OCI-LY7 (cell line): ENCODE measurements at regions not wholly inside any gene's neighbourhood (a gene's known extent, or its start where the extent isn't known, plus 50 kb on each side); places are given as distances from the start of the nearest gene placed in this dataset.

Experiments used
- BruUV-seq: library from RNA; stranded (reverse); fragments of 400-500 nt; replicated peaks from 2 replicates; lab custom pipeline; 2021; lab: Mats Ljungman, UMichigan
- CTCF ChIA-PET: fragments of 300-600 bp; sonication (Branson Sonifier 250); formaldehyde crosslinking; loops from one replicate; lab custom pipeline; 2022; ENCODE audit warnings: antibody characterized with exemption; ENCODE audit not compliant: unreplicated experiment; lab: Charles Lee
- POLR2A ChIA-PET: fragments of 300-600 bp; sonication (Branson Sonifier 250); formaldehyde crosslinking; loops from one replicate; lab custom pipeline; 2022; ENCODE audit warnings: antibody characterized with exemption; lab: Charles Lee
- DNase-seq: peaks from one replicate; pipeline ENCODE4 v3.0.0-alpha.2; 2015; ENCODE audit warnings: low spot score
- H2AFZ ChIP-seq: fragments of 200-600 bp; sonication (generic), shearing (Covaris generic); 2 replicates; pipeline ENCODE4 v1.6.1; 2014; ENCODE audit warnings: mild to moderate bottlenecking, antibody characterized with exemption, low read length, moderate library complexity
- H3K27ac ChIP-seq: fragments of 200-600 bp; sonication (generic); 2 replicates; pipeline ENCODE4 v1.5.1; 2014; ENCODE audit warnings: mixed run types, low read depth, mild to moderate bottlenecking, moderate library complexity, low read length, inconsistent platforms; ENCODE audit not compliant: poor library complexity, severe bottlenecking
- H3K36me3 ChIP-seq: fragments of 200-600 bp; sonication (generic); 2 replicates; pipeline ENCODE4 v1.6.1; 2014; ENCODE audit warnings: mild to moderate bottlenecking, antibody characterized with exemption, low read length, moderate library complexity, mixed read lengths; ENCODE audit not compliant: insufficient read depth
- H3K4me1 ChIP-seq: fragments of 200-600 bp; sonication (generic); 2 replicates; pipeline ENCODE4 v1.5.1; 2014; ENCODE audit warnings: mild to moderate bottlenecking, low read length; ENCODE audit not compliant: insufficient read depth, poor library complexity, severe bottlenecking
- H3K4me2 ChIP-seq: fragments of 200-600 bp; sonication (generic); 2 replicates; pipeline ENCODE4 v1.6.1; 2014; ENCODE audit warnings: mild to moderate bottlenecking, low read length
- H3K4me3 ChIP-seq: fragments of 200-600 bp; sonication (generic); 2 replicates; pipeline ENCODE4 v1.5.1; 2014; ENCODE audit warnings: mild to moderate bottlenecking, low read depth, low read length; ENCODE audit not compliant: poor library complexity, severe bottlenecking
- H3K79me2 ChIP-seq: fragments of 200-600 bp; sonication (generic); 2 replicates; pipeline ENCODE4 v1.6.1; 2016; ENCODE audit warnings: low read depth, mild to moderate bottlenecking, low read length, moderate library complexity, mixed read lengths; ENCODE audit not compliant: insufficient read depth
- H3K9me2 ChIP-seq: fragments of 200-600 bp; sonication (generic); 2 replicates; pipeline ENCODE4 v1.6.1; 2016; ENCODE audit warnings: mild to moderate bottlenecking, low read length, mixed read lengths; ENCODE audit not compliant: insufficient read depth
- H3K9me3 ChIP-seq: fragments of 200-600 bp; sonication (generic); 2 replicates; pipeline ENCODE4 v1.6.1; 2014; ENCODE audit warnings: mild to moderate bottlenecking, mixed run types, low read length, mixed read lengths
- H4K20me1 ChIP-seq: fragments of 200-600 bp; sonication (generic); 2 replicates; pipeline ENCODE4 v1.6.1; 2014; ENCODE audit warnings: mild to moderate bottlenecking, antibody characterized with exemption, low read length, moderate library complexity, mixed read lengths; ENCODE audit not compliant: insufficient read depth
- EZH2phosphoT487 ChIP-seq: fragments of 200-600 bp; sonication (generic); IDR thresholded peaks from 2 replicates; pipeline ENCODE4 v1.6.1; 2018; ENCODE audit warnings: low read depth, borderline replicate concordance, mild to moderate bottlenecking, mixed run types, antibody characterized with exemption, low read length, moderate library complexity, mixed read lengths
- intact Hi-C: fragments of 100-400 bp; cut with micrococcal nuclease; formaldehyde crosslinking; loops from one replicate; pipeline ENCODE4 v1.10.0; 2022; ENCODE audit not compliant: unreplicated experiment
- TF ChIP-seq, protein P1 (sequence below): fragments of 200-600 bp; sonication (generic); conservative IDR thresholded peaks from 2 replicates; pipeline ENCODE4 v1.5.1; 2014; ENCODE audit warnings: mild to moderate bottlenecking, antibody characterized with exemption, low read length, moderate library complexity, mixed read lengths

DNA sequence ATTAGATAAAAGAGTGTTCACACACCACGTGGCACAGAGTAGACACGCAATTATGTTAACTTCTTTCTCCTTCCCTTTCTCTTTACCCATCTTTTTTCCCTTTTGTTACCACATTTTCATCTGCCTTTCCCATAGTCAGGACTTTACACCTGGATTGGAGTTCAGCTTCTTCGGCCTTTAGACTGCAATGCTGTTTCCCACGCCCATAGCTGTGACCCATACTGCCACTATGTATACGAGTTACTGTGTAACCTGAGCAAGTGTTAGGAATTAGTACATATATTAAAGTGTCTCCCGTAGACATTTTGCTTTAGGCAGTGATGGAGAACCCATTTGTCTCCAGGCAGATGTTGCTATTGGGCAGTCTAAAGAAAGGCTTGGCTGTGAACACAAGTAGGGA, 143.6 kb upstream of the SLC28A3 start:
- BruUV-seq: no TSS peak
- Histone ChIP-seq H3K79me2 (no peaks in the 10 kb centered on the region), H3K9me3 (no peaks in the 10 kb centered on the region), H3K4me2 (no peak overlapping the region), H3K36me3 (no peaks in the 10 kb centered on the region), H3K4me3 (no peak overlapping the region), H2AFZ (no peak overlapping the region), H3K4me1 (no peaks in the 10 kb centered on the region), H3K27ac (no peak overlapping the region), H4K20me1 (no peaks in the 10 kb centered on the region), H3K9me2 (no peaks in the 10 kb centered on the region)
- TF ChIP-seq, protein P1, sequence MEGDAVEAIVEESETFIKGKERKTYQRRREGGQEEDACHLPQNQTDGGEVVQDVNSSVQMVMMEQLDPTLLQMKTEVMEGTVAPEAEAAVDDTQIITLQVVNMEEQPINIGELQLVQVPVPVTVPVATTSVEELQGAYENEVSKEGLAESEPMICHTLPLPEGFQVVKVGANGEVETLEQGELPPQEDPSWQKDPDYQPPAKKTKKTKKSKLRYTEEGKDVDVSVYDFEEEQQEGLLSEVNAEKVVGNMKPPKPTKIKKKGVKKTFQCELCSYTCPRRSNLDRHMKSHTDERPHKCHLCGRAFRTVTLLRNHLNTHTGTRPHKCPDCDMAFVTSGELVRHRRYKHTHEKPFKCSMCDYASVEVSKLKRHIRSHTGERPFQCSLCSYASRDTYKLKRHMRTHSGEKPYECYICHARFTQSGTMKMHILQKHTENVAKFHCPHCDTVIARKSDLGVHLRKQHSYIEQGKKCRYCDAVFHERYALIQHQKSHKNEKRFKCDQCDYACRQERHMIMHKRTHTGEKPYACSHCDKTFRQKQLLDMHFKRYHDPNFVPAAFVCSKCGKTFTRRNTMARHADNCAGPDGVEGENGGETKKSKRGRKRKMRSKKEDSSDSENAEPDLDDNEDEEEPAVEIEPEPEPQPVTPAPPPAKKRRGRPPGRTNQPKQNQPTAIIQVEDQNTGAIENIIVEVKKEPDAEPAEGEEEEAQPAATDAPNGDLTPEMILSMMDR: no peak
- TF ChIP-seq EZH2phosphoT487: no peak
- POLR2A ChIA-PET: no interaction called here
- CTCF ChIA-PET: no interaction called here
- intact Hi-C loops: no loop called here
- no peak for DNase-seq

DNA sequence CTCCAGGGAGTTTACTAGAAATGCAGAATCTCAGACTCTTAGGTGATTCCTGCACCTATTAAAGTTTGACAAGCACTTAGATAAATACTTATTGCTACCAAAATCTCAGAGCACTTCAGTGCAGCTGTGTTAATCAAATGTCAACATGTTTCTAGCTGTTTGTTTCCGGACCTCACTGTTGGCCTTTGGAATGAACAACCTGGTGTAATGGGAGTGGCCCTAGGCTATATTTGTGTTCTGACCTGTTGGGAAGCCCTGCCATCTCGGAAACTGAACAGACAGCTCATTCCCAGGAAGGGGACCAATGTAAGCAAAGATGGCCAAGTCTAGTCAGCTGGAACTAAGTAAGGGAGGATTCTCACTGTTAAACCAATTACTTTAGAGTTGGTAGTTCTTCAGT, 145.0 kb upstream of the SLC28A3 start:
- Histone ChIP-seq H4K20me1 (no peaks in the 10 kb centered on the region), H3K36me3 (no peaks in the 10 kb centered on the region), H3K4me2 (no peak overlapping the region), H3K9me3 (no peaks in the 10 kb centered on the region), H3K79me2 (no peaks in the 10 kb centered on the region), H3K4me3 (no peak overlapping the region), H3K27ac (no peak overlapping the region), H3K9me2 (no peaks in the 10 kb centered on the region), H3K4me1 (no peaks in the 10 kb centered on the region), H2AFZ (no peak overlapping the region)
- BruUV-seq: no TSS peak
- DNase-seq: no peak
- ChIA-PET CTCF (no interaction called here), POLR2A (interaction anchor here (0.6 to 0.7 kb wide), 3 partner anchors 14 to 44 kb away, joined by 3 read pairs; no protein-coding TSS in a partner anchor)
- no peak for TF ChIP-seq EZH2phosphoT487
- intact Hi-C loops: no loop called here

DNA sequence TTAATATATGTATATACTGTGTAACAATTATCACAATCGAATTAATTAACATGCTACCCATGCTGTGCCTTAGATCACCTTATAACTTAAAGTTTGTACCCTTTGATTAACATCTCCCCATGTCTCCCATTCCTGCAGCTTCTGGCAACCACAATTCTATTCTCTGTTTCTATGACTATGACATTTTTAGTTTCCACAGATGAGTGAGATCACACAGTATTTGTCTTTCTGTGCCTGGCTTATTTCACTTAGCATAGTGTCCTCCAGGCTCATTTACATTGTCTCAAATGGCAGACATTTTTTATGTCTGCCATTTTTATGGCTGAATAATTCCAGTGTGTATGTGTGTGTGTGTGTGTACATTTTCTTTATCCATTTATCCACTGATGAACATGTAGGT, 146.1 kb upstream of the SLC28A3 start:
- intact Hi-C loops: no loop called here
- no peak overlapping the region for H2AFZ ChIP-seq
- H3K4me2 ChIP-seq: no peak overlapping the region
- POLR2A ChIA-PET: no interaction called here
- no peaks in the 10 kb centered on the region for H3K9me2 ChIP-seq
- TF ChIP-seq, protein P1: no peak
- TF ChIP-seq EZH2phosphoT487: no peak
- no peaks in the 10 kb centered on the region for H3K36me3 ChIP-seq
- H4K20me1 ChIP-seq: no peaks in the 10 kb centered on the region
- no peak overlapping the region for H3K27ac ChIP-seq
- no peaks in the 10 kb centered on the region for H3K79me2 ChIP-seq
- H3K9me3 ChIP-seq: no peaks in the 10 kb centered on the region
- no peak for DNase-seq
- BruUV-seq: no TSS peak
- H3K4me3 ChIP-seq: no peak overlapping the region
- CTCF ChIA-PET: no interaction called here
- H3K4me1 ChIP-seq: no peaks in the 10 kb centered on the region
